Upper lobe of left lung (tissue), 6 donors: ENCODE measurements at regions not wholly inside any gene's neighbourhood (a gene's known extent, or its start where the extent isn't known, plus 50 kb on each side); places are given as distances from the start of the nearest gene placed in this dataset.

ENCODE experiments used
- ATAC-seq, 2 donors: fragments of 200-7000 bp; cut with Tn5 transposase; one replicate each; pipeline ENCODE4 v1.9.1; 2022; ENCODE audit warnings: mild to moderate bottlenecking in 2 of 2, moderate library complexity in 2 of 2; ENCODE audit not compliant: low FRiP score in 2 of 2
- DNase-seq, 2 donors: peaks; one replicate each; pipeline ENCODE4 v3.0.0-alpha.2; 2019 to 2020
- H3K27ac ChIP-seq, 4 donors: fragments of 200-600 bp; sonication (generic); one replicate each; pipeline ENCODE4 v1.5.1; 2016 to 2019
- H3K27me3 ChIP-seq, 4 donors: fragments of 200-600 bp; sonication (generic); one replicate each; pipeline ENCODE4 v1.5.1; 2017 to 2019
- H3K36me3 ChIP-seq, 4 donors: fragments of 200-600 bp; sonication (generic); one replicate each; pipeline ENCODE4 v1.5.1; 2016 to 2019
- H3K4me1 ChIP-seq, 4 donors: fragments of 200-600 bp; sonication (generic); one replicate each; pipeline ENCODE4 v1.5.1; 2018 to 2019
- H3K4me3 ChIP-seq, 4 donors: fragments of 200-600 bp; sonication (generic); one replicate each; pipeline ENCODE4 v1.5.1; 2017 to 2019; ENCODE audit warnings: mild to moderate bottlenecking in 2 of 4, moderate library complexity in 1 of 4
- H3K9me3 ChIP-seq, 4 donors: fragments of 200-600 bp; sonication (generic); one replicate each; pipeline ENCODE4 v1.5.1; 2018 to 2019
- EP300 ChIP-seq, 4 donors: sonication (generic); formaldehyde crosslinking; IDR thresholded peaks; one replicate each; pipeline ENCODE4 v1.5.1; 2017; ENCODE audit warnings: antibody characterized with exemption in 4 of 4, control low read depth in 2 of 4
- POLR2A ChIP-seq, 4 donors: fragments of 450-650 bp; IDR thresholded peaks; one replicate each; pipeline ENCODE4 v1.5.1; 2016 to 2017; ENCODE audit warnings: antibody characterized with exemption in 4 of 4, mild to moderate bottlenecking in 2 of 4
- POLR2AphosphoS5 ChIP-seq, 2 donors: sonication (generic); formaldehyde crosslinking; IDR thresholded peaks; one replicate each; pipeline ENCODE4 v1.5.1; 2017; ENCODE audit warnings: antibody characterized with exemption in 2 of 2
- WGBS, 2 donors: methylation state at CpG; one replicate each; pipeline ENCODE4 v1.1.5; 2017 to 2018; 5-methylcytosine and 5-hydroxymethylcytosine counted together
- TF ChIP-seq, protein P1 (sequence below), 6 experiments: fragments of 450-650 bp in 4 of 6; fragments of 200-600 bp in 2 of 6; sonication (generic) in 2 of 6; IDR thresholded peaks; one replicate each; pipeline ENCODE4 v1.5.1; 2016 to 2019; ENCODE audit warnings: antibody characterized with exemption in 6 of 6
- donor health status: DM: no; HTN: no; CAD: no; lungs with moderate emphysema.
- donor health status: DM: no; HTN: yes; CAD: no; lungs with severe emphysema.

DNA sequence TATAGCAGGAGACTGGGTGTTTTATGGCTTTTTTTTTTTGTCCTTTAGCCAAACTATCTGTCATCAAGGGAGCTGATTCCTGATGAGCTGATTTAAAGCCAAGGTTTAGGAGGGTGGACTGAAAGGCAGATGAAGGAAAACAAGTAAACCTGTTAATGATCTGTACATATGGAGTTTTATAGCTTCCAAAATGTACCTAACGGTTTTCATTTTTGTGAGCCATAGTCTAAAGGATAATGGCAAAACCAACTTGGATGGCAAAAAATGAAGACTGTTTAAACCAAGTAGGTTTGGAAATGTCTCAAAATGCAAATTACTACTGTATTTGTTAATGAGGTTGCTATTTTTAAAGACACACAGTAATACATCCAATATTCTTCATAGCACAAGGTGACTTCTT lies 281.5 kb downstream of the YTHDC2 start:
- no peak overlapping the region for H3K4me3 ChIP-seq
- TF ChIP-seq POLR2AphosphoS5 (IDR thresholded peaks at IDR 0.05) (no peak), EP300 (IDR thresholded peaks at IDR 0.05) (no peak), POLR2A (IDR thresholded peaks at IDR 0.05) (no peak)
- TF ChIP-seq, protein P1, sequence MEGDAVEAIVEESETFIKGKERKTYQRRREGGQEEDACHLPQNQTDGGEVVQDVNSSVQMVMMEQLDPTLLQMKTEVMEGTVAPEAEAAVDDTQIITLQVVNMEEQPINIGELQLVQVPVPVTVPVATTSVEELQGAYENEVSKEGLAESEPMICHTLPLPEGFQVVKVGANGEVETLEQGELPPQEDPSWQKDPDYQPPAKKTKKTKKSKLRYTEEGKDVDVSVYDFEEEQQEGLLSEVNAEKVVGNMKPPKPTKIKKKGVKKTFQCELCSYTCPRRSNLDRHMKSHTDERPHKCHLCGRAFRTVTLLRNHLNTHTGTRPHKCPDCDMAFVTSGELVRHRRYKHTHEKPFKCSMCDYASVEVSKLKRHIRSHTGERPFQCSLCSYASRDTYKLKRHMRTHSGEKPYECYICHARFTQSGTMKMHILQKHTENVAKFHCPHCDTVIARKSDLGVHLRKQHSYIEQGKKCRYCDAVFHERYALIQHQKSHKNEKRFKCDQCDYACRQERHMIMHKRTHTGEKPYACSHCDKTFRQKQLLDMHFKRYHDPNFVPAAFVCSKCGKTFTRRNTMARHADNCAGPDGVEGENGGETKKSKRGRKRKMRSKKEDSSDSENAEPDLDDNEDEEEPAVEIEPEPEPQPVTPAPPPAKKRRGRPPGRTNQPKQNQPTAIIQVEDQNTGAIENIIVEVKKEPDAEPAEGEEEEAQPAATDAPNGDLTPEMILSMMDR (IDR thresholded peaks at IDR 0.05): no peak
- no peaks in the 10 kb centered on the region for H3K9me3 ChIP-seq
- no peaks in the 10 kb centered on the region for H3K36me3 ChIP-seq
- ATAC-seq (no peak), DNase-seq (no peak)
- 87 to 93% methylated on average over 1 of the region's 1 CpG for WGBS, 2 donors
- no peak overlapping the region for H3K27ac ChIP-seq
- H3K4me1 ChIP-seq: no peaks in the 10 kb centered on the region
- H3K27me3 ChIP-seq: no peaks in the 10 kb centered on the region

DNA sequence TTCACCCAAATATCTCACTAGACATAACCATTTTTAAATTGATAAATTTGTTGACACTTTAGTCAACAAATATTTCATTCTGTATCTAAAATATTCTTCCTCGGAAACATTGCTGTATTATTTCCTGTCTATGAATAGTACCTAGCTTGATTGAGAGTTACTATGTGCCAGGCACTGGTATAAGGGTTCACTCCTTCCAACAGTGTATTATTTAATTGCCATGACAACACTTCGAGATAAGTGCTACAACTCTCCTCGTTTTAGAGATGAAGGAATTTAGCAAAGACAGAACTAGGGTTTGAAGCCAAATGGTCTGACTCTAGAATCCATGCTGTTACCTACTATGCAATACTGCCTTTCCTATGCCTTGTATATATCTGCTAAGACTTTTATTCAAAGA lies 287.2 kb downstream of the YTHDC2 start:
- Histone ChIP-seq H3K27me3 (no peaks in the 10 kb centered on the region), H3K36me3 (no peaks in the 10 kb centered on the region), H3K27ac (no peak overlapping the region), H3K9me3 (no peaks in the 10 kb centered on the region), H3K4me1 (no peaks in the 10 kb centered on the region), H3K4me3 (no peak overlapping the region)
- ATAC-seq (no peak), DNase-seq (no peak)
- WGBS, 2 donors: 44 to 64% methylated on average over 3 of the region's 3 CpGs
- TF ChIP-seq, protein P1 (IDR thresholded peaks at IDR 0.05): no peak
- TF ChIP-seq POLR2A (IDR thresholded peaks at IDR 0.05) (no peak), POLR2AphosphoS5 (IDR thresholded peaks at IDR 0.05) (no peak), EP300 (IDR thresholded peaks at IDR 0.05) (no peak)

DNA sequence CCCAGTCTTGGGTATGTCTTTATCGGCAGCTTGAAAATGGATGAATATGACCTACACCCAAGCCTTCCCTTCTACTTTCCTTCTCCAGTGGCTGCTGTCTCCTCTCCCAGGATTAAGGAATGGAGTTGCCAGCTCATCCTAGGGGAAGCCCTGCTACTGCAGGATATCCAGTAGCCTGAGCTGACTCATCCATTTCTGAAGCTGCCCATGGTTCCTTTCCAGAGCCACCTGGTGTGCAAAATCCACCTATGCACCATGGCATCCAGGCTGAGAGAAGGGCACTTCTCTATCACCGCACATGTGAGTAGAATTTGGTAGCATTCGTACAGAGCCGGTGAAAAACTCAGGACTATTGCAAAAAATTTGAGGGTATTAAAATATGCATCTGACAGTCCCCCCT lies 290.8 kb downstream of the YTHDC2 start:
- no peaks in the 10 kb centered on the region for H3K9me3 ChIP-seq
- H3K4me3 ChIP-seq: no peak overlapping the region
- TF ChIP-seq POLR2AphosphoS5 (IDR thresholded peaks at IDR 0.05) (no peak), POLR2A (IDR thresholded peaks at IDR 0.05) (no peak)
- no peak overlapping the region for H3K27ac ChIP-seq
- peaks cover 0 to 14% (median 10%) of the 10 kb centered on the region in 4 donors for H3K4me1 ChIP-seq
- DNase-seq (no peak), ATAC-seq (no peak)
- no peaks in the 10 kb centered on the region for H3K27me3 ChIP-seq
- WGBS, 2 donors: 65 to 72% methylated on average over 4 of the region's 4 CpGs
- H3K36me3 ChIP-seq: no peaks in the 10 kb centered on the region

DNA sequence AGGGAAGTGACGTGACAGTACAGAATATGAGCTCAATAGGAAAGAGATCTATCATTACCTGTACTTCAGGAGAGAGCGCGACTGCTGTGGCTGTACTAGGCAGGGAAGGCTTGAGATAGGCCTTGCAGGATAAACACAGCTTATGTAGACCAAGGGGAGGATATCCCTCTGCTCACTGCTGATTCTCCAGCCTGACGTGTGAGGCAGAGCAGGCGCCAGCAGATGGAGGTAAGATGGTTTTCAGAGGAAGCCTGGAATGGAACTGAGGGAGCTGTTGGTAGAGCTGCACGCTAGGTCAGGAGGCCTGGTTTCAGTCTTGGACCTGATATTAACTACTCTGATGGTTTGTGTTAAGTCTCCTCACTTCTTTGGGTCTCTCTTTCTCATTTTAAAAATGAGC lies 291.4 kb downstream of the YTHDC2 start:
- DNase-seq: no peak
- 90 to 95% methylated on average over 6 of the region's 6 CpGs for WGBS, 2 donors
- no peak for ATAC-seq
- Histone ChIP-seq H3K27ac (no peak overlapping the region), H3K9me3 (no peaks in the 10 kb centered on the region), H3K4me3 (no peak overlapping the region), H3K36me3 (no peaks in the 10 kb centered on the region), H3K27me3 (no peaks in the 10 kb centered on the region), H3K4me1 (peaks cover 0 to 14% (median 10%) of the 10 kb centered on the region in 4 donors)
- no peak for TF ChIP-seq POLR2AphosphoS5 (IDR thresholded peaks at IDR 0.05)
- no peak for TF ChIP-seq POLR2A (IDR thresholded peaks at IDR 0.05)
- TF ChIP-seq, protein P1 (IDR thresholded peaks at IDR 0.05): no peak
- no peak for TF ChIP-seq EP300 (IDR thresholded peaks at IDR 0.05)

DNA sequence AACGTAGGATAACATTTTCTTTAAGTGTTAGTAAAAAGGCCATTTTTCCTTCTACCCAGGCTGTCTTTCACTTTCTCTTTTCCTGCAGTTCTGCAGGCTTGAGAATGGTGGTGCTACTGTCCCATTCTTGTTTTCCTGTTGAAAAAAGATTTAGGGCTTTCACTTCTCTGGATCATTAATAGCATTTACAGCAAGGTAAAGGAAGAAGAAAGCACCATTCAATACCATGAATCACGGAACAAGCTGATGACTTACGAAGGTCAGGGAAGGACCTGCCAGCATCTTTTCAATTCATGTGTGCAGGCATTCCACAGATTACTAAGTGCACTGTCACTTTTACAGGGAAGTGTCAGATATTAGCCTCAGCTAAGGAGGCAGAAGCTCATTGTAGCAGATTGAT lies 292.8 kb downstream of the YTHDC2 start:
- DNase-seq: no peak
- peak in 1 of 2 donors; percentile 60 for ATAC-seq
- WGBS, 2 donors: 20 to 22% methylated on average over 3 of the region's 3 CpGs
- H3K27ac ChIP-seq: no peak overlapping the region
- no peaks in the 10 kb centered on the region for H3K27me3 ChIP-seq
- H3K4me1 ChIP-seq: peaks cover 0 to 14% (median 10%) of the 10 kb centered on the region in 4 donors
- no peaks in the 10 kb centered on the region for H3K36me3 ChIP-seq
- H3K9me3 ChIP-seq: no peaks in the 10 kb centered on the region
- H3K4me3 ChIP-seq: peak overlapping the region in 1 of 4 donors; percentile 26
- TF ChIP-seq EP300 (IDR thresholded peaks at IDR 0.05): no peak
- TF ChIP-seq, protein P1 (IDR thresholded peaks at IDR 0.05): peak in 3 of 6 experiments; percentile 24 to 38 (median 29)
